HuH-7 (cell line): ENCODE measurements at regions not wholly inside any gene's neighbourhood (a gene's known extent, or its start where the extent isn't known, plus 50 kb on each side); places are given as distances from the start of the nearest gene placed in this dataset.

Experiments used
- DNase-seq: peaks from one replicate; pipeline ENCODE4 v3.0.0; 2011; ENCODE audit warnings: low spot score

GRCh38 chr6:108778421-108779186 is 69.6 kb upstream of the ARMC2 start:
- DNase-seq = no peak

DNA sequence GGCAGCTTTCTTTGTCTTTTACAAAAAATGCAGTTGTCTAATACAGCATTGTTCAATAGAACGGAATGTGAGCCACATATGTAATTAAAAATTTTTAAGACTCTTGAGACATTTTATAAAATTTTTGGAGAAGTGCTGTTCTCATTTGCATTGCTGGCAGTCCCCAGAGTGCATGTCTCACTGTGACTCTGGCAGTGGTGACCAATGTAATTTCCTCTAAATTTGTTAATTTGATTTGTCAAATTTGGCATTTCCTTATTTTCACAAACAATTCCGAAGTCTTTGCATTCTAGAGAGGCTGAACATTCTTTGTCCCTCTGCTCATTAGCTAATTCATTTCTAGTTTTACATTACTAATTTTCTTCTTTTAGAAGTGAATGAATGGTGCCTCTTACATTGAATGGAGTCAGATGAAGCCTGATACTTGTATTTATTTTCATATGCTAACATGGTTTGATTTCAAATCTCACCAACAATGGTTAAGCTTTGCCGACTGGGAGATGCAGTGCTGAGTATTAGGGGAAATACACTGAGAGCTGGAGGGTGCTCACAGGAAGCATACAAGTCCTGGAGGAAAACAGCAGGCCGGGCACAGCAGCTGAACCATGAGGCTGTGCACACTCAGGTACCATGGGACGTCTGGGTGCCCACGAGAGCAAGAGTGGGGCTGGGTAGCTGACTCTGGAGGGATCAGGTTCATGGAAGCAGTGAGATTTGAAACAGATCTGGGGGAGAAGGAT is 68.5 kb upstream of the ARMC2 start:
- no peak for DNase-seq

DNA sequence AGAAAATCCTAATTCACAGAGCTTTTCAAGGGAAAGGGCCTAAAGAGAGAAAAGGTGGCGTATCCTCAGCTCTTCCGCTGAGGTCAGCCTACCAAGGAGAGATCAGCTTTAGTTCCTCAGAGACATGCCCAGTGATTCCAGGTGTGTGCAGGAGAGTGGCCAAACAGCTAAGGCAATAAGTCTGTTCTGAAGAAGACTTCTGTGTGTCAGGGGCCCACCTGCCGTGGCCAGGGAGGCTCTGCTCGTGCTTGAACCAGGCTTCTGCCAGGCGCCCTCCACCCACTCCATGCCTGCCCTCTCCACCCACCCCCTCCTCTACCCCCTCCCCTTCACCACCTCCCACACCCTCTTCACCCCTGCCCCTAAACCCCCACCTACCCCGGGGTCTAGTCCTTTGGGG is 67.4 kb upstream of the ARMC2 start:
- DNase-seq = no peak

DNA sequence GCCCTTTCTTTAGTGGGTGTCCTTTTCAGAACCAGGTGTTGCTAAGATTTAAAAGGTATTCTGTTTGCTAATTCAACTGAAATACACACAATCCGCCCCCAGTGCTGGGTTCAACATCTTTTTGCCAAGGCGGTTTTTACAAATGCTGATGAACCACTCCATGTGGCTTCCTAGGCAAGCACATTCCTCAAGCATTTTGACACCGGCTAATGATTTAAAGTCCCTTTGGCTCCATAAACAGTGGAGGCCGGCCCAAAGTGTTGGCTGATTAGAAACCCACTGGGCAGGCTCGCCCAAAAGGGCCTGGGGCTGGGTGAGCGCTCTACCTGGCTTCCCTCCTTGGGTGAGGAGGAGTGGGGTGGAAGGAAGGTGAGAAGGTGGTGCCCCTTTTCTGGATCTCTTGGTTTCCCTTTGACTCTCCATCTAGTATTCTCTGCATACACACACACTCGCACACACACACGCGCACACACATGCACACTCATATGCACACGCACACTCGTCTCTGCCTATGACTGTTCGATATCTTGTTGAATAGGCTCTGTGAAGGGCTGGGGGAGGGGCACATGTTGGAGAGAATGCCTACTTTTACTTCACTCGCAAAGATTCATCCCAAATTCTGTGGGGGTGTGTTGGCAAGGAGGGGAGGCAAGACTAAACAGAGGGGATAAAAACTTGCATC is 66.7 kb upstream of the ARMC2 start:
- no peak for DNase-seq

GRCh38 chr6:108782179-108783041 is 65.8 kb upstream of the ARMC2 start:
- DNase-seq = peak; percentile 78

DNA sequence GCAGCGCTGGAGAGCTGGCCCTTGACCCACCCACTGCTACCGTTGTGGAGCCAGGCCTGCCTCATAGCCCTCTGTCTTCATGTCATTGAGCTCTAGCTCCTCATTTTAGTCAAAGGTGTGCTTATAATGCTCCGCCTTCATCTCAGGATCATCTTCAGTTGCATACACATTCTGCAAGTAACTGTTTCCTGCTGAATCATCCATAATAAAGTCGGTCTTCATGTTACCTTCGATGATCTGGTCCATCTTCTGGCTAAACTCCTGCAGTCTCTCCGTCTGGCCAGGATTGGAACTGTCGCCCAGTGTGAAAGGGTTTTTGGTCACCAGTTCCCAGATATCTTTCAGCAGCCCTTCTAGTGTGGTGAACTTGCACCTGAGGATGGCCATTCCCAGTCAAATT is 62.6 kb upstream of the ARMC2 start:
- DNase-seq = no peak

- no peak for DNase-seq
These were observed 59.8 kb upstream of the ARMC2 start for GRCh38 chr6:108788416-108788815.

DNA sequence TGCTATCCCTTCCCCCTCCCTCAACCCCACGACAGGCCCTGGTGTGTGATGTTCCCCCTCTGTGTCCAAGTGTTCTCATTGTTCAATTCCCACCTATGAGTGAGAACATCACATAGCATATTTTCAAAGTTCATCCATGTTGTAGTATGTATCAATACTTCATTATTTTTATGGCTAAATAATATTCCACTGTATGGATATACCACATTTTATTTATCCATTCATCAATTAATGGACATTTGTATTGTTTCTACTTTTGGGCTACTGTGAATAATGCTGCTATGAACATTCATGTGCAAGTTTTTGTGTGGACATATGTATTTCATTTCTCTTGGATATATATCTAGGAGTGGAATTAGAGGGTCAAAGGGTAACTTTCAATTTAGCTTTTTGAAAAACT is 58.7 kb upstream of the ARMC2 start:
- DNase-seq = no peak

DNA sequence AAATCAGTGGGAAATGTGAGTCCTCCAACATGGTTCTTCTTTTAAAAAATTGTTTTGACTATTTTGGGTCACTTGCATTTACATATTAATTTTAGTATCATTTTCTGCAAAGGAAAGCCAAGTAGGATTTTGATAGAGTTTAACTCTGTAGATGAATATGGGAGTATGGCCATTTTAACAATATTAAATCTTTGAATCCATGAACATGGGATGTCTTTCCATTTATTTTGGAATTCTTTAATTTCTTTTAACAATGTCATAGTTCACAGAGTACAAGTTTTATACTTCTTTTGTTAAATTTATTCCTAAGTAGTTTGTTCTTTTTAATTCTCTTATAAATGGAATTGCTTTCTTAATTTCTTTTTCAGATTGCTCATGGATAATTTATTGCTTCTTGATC is 56.5 kb upstream of the ARMC2 start:
- DNase-seq = no peak

DNA sequence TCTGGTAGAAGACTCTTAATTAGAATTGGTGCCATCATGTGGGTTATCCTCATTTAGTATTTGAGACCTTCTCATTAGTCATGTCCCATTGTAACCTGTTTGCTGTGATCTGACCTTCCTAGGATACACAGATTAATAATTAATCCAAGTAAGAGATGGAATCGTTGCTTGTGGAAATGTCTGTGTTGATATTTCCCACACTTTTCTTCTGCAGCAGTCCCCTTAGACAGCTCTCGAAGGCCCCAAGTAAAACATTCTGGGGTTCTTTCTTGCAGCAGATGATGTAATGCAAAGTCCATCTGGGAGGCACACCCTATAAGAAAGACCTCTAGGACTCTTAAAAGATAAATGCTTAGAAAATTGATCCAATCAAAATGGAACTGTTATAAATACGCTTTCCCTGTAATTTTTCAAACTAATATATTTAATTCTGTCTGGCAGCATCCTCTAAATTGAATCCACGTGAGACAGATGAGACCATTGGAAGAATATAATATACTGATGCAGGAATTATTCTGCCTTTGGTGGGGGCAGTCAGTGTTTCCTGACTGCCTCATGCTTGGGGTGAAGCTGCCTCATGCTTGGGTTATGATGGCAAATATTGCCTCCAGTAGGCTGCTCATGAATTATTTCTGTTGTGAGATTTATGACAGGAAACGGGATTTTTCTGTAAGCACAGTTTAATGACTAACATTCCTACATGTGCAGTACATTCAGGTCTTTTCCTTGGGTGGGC is 54.5 kb upstream of the ARMC2 start:
- peak; percentile 57 for DNase-seq

- DNase-seq = peak; percentile 54
These were observed 53.1 kb upstream of the ARMC2 start for GRCh38 chr6:108795122-108795521.

DNA sequence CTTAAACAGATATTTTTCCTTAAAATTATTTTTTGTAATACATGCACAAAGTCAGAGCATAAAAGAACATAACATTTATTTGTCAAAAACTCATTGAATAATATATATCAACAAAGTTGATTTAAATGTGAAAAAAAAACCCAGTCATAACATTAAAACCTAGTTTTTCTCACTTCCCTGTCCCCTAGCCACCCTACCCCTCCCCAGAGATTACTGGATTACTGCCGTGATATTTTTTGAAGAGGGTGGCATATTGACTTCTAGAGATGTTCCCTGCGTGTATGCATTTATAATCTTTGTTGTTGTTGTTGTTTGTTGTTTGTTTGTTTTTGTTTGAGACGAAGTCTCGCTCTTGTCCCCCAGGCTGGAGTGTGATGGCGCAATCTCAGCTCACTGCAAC is 52.4 kb upstream of the ARMC2 start:
- no peak for DNase-seq

DNA sequence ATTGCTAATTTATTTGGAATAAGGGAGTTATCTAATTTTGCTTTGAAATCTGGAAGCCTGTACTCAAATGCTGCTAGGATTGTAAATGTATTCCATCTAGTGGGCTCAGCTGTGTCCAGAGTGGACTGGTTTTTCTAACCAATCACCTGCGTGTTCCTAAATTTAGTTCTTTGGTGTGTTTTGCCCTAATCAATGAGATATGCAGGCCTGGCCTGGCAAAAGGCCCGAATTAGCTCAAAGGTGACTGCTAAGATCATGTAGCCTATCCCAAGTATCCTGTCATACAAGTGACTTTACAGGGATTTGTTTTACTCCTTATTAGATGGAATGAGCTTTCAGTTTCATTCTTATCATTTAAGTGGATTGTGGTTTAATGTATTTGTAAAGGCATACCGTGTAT is 51.3 kb upstream of the ARMC2 start:
- no peak for DNase-seq

GRCh38 chr6:108797951-108798669 is 50.1 kb upstream of the ARMC2 start:
- DNase-seq = no peak
